ENCODE measurements at regions not wholly inside any gene's neighbourhood (a gene's known extent, or its start where the extent isn't known, plus 50 kb on each side); places are given as distances from the start of the nearest gene placed in this dataset.

DNA sequence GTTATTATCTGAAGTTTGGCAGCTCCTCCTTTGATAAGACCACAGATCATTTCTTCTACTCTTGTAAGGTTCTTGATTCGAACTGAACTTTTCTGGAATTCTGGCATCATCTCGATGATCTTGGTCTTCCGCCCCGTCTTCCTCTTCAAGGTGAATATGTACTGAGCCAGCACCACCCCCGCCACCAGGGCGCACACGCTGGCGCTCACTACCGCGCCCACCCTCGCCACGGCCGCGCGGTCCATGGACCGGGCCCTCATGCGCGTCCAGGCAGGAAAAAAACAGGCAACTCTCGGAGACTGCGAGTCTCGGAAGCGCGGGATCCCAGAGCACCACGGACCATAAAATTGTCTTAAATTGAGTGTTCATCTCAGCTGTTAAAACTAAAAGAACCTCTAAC, 458.4 kb upstream of the NDST3 start:
- TF ChIP-seq, protein P1, sequence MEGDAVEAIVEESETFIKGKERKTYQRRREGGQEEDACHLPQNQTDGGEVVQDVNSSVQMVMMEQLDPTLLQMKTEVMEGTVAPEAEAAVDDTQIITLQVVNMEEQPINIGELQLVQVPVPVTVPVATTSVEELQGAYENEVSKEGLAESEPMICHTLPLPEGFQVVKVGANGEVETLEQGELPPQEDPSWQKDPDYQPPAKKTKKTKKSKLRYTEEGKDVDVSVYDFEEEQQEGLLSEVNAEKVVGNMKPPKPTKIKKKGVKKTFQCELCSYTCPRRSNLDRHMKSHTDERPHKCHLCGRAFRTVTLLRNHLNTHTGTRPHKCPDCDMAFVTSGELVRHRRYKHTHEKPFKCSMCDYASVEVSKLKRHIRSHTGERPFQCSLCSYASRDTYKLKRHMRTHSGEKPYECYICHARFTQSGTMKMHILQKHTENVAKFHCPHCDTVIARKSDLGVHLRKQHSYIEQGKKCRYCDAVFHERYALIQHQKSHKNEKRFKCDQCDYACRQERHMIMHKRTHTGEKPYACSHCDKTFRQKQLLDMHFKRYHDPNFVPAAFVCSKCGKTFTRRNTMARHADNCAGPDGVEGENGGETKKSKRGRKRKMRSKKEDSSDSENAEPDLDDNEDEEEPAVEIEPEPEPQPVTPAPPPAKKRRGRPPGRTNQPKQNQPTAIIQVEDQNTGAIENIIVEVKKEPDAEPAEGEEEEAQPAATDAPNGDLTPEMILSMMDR (IDR thresholded peaks at IDR 0.05; ENCODE audit: insufficient read depth, low read length): no peak
- TF ChIP-seq SPI1 (IDR thresholded peaks at IDR 0.05; ENCODE audit: borderline replicate concordance, low read depth) (no peak), GABPA (IDR thresholded peaks at IDR 0.05; ENCODE audit: low read depth) (no peak), POLR2AphosphoS5 (IDR thresholded peaks at IDR 0.05; ENCODE audit: low read depth) (no peak)
- TF ChIP-seq, protein P2, sequence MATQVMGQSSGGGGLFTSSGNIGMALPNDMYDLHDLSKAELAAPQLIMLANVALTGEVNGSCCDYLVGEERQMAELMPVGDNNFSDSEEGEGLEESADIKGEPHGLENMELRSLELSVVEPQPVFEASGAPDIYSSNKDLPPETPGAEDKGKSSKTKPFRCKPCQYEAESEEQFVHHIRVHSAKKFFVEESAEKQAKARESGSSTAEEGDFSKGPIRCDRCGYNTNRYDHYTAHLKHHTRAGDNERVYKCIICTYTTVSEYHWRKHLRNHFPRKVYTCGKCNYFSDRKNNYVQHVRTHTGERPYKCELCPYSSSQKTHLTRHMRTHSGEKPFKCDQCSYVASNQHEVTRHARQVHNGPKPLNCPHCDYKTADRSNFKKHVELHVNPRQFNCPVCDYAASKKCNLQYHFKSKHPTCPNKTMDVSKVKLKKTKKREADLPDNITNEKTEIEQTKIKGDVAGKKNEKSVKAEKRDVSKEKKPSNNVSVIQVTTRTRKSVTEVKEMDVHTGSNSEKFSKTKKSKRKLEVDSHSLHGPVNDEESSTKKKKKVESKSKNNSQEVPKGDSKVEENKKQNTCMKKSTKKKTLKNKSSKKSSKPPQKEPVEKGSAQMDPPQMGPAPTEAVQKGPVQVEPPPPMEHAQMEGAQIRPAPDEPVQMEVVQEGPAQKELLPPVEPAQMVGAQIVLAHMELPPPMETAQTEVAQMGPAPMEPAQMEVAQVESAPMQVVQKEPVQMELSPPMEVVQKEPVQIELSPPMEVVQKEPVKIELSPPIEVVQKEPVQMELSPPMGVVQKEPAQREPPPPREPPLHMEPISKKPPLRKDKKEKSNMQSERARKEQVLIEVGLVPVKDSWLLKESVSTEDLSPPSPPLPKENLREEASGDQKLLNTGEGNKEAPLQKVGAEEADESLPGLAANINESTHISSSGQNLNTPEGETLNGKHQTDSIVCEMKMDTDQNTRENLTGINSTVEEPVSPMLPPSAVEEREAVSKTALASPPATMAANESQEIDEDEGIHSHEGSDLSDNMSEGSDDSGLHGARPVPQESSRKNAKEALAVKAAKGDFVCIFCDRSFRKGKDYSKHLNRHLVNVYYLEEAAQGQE (IDR thresholded peaks at IDR 0.05; ENCODE audit: insufficient replicate concordance, low read depth): no peak
- Histone ChIP-seq H3K27ac (replicated peaks) (no peak overlapping the region), H3K27me3 (ENCODE audit: insufficient read depth, poor library complexity, severe bottlenecking) (no peaks in the 10 kb centered on the region), H3K4me3 (replicated peaks; ENCODE audit: insufficient read depth, low read length) (no peak overlapping the region)
- no peak for DNase-seq (ENCODE audit: low read depth in 1 of 2, low spot score in 1 of 2)

DNA sequence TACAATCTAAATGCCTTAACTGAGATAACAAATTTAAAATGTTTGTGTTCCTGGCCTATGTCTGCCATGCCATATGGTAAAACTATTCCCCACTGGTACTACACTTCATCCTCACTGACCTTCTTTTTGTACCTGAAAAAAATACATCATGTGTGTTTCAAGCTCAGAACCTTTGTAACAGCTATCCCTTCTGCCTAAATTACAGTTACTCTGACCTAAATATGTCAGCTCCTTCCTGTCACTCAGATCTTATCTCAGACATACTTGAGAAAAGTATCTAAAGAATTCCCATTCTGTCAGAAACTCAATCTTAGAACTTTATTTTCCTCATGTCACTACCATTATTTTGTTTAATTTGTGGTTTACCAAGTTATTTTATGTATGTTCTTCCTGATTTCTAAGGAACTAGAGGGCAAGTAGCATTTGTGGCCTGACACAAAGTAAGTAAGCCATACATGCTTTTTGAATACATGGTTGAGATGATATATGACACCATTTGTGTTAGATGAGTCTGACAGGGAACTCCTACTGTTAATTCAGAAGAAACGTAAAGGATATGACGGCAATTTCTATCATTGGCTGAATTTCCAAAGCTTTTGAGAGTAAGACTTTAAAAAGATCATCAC, 456.5 kb upstream of the NDST3 start:
- no peak for DNase-seq (ENCODE audit: low read depth in 1 of 2, low spot score in 1 of 2)
- H3K4me3 ChIP-seq (replicated peaks; ENCODE audit: insufficient read depth, low read length): no peak overlapping the region
- H3K27ac ChIP-seq (replicated peaks): no peak overlapping the region
- TF ChIP-seq, protein P2 (IDR thresholded peaks at IDR 0.05; ENCODE audit: insufficient replicate concordance, low read depth): no peak
- TF ChIP-seq GABPA (IDR thresholded peaks at IDR 0.05; ENCODE audit: low read depth): no peak
- no peak for TF ChIP-seq SPI1 (IDR thresholded peaks at IDR 0.05; ENCODE audit: borderline replicate concordance, low read depth)
- TF ChIP-seq POLR2AphosphoS5 (IDR thresholded peaks at IDR 0.05; ENCODE audit: low read depth): no peak
- TF ChIP-seq, protein P1 (IDR thresholded peaks at IDR 0.05; ENCODE audit: insufficient read depth, low read length): no peak
- no peaks in the 10 kb centered on the region for H3K27me3 ChIP-seq (ENCODE audit: insufficient read depth, poor library complexity, severe bottlenecking)

DNA sequence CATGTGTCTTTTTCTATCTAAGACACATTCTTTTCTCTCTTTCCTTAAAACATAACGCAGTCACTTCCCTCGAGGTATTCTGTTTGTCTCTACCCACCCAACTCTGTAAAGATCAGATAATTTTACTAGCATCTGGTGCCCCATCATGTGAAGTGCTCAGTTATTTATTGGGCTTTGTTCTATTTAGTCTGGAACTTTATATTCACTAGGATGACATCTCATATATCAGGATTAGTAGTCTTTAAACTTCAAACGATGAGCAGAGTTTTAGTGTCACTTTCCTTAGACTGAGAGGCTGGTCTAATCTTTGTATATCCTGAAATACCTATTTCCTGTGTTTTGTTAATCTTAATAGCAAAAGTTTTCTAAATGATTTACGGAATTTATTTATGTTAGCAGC, 445.5 kb upstream of the NDST3 start:
- Histone ChIP-seq H3K27me3 (ENCODE audit: insufficient read depth, poor library complexity, severe bottlenecking) (no peaks in the 10 kb centered on the region), H3K27ac (replicated peaks) (no peak overlapping the region), H3K4me3 (replicated peaks; ENCODE audit: insufficient read depth, low read length) (no peak overlapping the region)
- no peak for DNase-seq (ENCODE audit: low read depth in 1 of 2, low spot score in 1 of 2)
- no peak for TF ChIP-seq POLR2AphosphoS5 (IDR thresholded peaks at IDR 0.05; ENCODE audit: low read depth)
- TF ChIP-seq GABPA (IDR thresholded peaks at IDR 0.05; ENCODE audit: low read depth): no peak
- no peak for TF ChIP-seq SPI1 (IDR thresholded peaks at IDR 0.05; ENCODE audit: borderline replicate concordance, low read depth)
- TF ChIP-seq, protein P1 (IDR thresholded peaks at IDR 0.05; ENCODE audit: insufficient read depth, low read length): no peak
- TF ChIP-seq, protein P2 (IDR thresholded peaks at IDR 0.05; ENCODE audit: insufficient replicate concordance, low read depth): no peak
